GM19372 (cell line): ENCODE measurements at regions not wholly inside any gene's neighbourhood (a gene's known extent, or its start where the extent isn't known, plus 50 kb on each side); places are given as distances from the start of the nearest gene placed in this dataset.

ENCODE experiments used
- ATAC-seq: cut with Tn5 transposase; IDR thresholded peaks from one replicate; pipeline ENCODE4 v1.9.1; 2021; ENCODE audit warnings: mild to moderate bottlenecking, low read depth, moderate library complexity; ENCODE audit not compliant: unreplicated experiment

DNA sequence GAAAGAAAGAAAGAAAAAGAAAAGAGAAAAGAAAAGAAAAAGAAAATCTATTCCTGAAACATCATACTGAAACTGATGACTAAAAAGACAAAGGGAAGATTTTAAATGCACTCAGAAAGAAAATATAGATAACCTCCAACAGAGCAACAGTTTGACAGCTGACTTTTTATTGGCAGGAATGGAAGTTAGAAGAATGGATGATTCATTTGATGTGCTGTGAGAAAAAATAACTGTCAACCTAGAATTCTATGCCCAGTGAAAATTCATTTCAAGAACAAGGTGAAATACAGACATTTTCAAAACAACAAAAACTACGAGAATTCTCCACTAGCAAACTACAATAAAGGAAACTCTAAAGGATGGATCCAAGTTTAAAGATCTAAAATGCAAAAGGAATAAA, 50.5 kb upstream of the HSPA12A start:
- no peak for ATAC-seq

DNA sequence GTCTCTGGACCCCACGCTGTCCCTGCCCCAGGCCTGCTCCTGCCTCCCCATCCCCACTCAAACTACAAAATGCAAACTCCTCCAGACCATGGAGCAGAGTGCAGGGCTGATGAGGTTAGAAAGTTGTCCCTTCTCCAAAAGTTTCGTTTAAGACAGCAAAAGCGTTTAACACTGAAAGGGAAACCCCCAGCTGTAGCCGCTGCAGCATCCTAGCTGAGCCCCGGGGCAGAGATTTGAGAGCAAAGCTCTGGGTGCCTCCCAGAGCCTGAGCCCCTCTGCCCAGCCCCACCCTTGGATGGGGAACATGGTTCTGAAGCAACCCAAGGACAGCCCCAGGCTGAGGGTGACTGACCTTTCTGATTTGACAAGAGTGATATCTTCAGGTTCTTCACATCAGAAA, 52.8 kb upstream of the ENO4 start:
- no peak for ATAC-seq

DNA sequence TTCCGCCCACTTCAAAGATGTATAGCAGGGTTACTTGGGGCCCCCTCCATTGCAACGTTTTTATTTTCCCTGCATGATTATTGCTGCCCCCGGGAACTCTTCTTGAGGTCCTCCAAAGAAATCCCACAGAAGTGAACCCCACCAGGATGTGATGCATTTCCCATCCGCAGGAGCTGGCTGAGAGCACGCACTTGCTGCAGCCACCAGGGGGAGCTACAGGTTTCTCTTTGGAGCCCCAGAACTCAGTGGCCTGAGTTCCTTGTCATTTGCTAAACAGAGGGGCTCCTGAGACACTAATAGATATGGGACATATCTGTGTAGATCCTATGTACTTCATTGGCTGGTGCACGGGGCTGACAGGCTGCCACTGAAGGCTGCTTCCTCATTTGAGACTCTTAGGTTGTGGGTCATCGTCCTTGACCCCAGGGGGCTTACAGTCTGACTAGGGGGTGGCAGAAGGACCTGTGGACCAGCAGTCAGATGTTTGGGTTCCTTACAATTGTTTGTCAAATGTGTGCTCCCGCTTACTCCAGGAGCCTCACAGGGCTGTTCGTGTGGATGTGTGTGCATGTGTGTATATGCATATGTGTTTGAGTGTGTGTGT, 52.3 kb upstream of the ENO4 start:
- ATAC-seq: peak; percentile 85

DNA sequence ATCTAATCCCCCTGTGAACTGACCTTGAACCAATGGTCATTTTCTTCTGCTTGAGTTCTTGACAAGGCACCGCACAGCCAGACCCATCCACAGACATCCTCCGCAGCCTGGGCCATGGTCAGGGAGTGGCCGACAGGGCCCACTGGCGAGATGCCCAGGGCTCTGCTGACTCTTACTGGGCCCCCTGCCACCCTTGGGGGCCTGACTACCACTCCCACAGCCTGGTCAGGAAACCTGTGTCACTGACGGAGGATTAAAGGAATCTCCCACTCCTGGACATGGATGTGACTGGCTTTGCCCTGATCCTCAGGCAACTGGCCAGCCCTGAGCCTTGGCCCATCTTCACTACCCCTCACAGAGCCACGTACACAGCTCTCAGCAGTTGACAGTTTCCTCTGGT, 50.4 kb upstream of the ENO4 start:
- no peak for ATAC-seq
